ENCODE measurements at regions not wholly inside any gene's neighbourhood (a gene's known extent, or its start where the extent isn't known, plus 50 kb on each side); places are given as distances from the start of the nearest gene placed in this dataset.

DNA sequence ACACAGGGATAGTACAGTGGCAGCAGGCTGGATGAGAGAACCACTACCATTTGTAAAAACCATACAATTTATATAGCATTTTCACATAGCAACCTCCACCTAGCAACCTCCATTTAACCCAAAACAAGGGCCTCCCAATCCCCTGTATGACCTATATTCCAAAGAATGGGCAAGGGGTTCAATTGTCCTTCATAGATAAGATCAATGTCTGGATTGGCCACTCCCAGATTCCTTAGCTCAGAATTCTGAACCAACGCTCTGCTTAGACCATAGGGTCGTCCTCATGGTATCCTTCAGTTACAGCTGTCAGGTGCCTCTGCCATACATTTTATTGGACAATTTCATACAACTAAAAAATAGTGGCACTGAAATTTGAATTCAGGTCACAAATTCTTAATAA is 166.2 kb downstream of the KCTD12 start:
- no peak for DNase-seq (ENCODE audit: low read depth)
- no peaks in the 10 kb centered on the region for H3K27me3 ChIP-seq (ENCODE audit: control insufficient read depth, insufficient read depth, low read length)
- TF ChIP-seq, protein P1, sequence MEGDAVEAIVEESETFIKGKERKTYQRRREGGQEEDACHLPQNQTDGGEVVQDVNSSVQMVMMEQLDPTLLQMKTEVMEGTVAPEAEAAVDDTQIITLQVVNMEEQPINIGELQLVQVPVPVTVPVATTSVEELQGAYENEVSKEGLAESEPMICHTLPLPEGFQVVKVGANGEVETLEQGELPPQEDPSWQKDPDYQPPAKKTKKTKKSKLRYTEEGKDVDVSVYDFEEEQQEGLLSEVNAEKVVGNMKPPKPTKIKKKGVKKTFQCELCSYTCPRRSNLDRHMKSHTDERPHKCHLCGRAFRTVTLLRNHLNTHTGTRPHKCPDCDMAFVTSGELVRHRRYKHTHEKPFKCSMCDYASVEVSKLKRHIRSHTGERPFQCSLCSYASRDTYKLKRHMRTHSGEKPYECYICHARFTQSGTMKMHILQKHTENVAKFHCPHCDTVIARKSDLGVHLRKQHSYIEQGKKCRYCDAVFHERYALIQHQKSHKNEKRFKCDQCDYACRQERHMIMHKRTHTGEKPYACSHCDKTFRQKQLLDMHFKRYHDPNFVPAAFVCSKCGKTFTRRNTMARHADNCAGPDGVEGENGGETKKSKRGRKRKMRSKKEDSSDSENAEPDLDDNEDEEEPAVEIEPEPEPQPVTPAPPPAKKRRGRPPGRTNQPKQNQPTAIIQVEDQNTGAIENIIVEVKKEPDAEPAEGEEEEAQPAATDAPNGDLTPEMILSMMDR (IDR thresholded peaks at IDR 0.05; ENCODE audit: insufficient read depth, low read length, poor library complexity, severe bottlenecking): no peak
- H3K4me3 ChIP-seq (ENCODE audit: low read depth, low read length): no peak overlapping the region
- H3K36me3 ChIP-seq (ENCODE audit: control insufficient read depth, insufficient read depth, low read length): no peaks in the 10 kb centered on the region

DNA sequence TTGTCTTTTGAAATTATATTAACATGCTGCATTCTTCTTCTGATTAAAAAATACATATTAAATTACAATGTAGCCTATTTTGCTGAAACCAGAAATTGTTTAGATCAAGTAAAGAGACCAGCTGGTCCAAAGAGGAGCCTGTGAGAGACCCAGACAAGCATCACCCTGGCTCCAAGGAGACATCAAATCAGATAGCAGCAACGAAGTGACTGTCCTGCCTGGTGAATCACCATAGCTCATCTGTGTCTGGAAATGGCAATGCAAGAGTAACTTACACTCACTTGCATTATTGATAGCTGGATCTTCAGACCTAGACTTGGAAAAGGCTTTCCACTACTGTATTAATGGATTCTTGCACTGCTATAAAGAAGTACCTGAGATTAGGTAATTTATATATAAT is 169.1 kb downstream of the KCTD12 start:
- H3K4me3 ChIP-seq (ENCODE audit: low read depth, low read length): no peak overlapping the region
- TF ChIP-seq, protein P1 (IDR thresholded peaks at IDR 0.05; ENCODE audit: insufficient read depth, low read length, poor library complexity, severe bottlenecking): no peak
- DNase-seq (ENCODE audit: low read depth): no peak
- no peaks in the 10 kb centered on the region for H3K36me3 ChIP-seq (ENCODE audit: control insufficient read depth, insufficient read depth, low read length)
- H3K27me3 ChIP-seq (ENCODE audit: control insufficient read depth, insufficient read depth, low read length): no peaks in the 10 kb centered on the region

- H3K36me3 ChIP-seq (ENCODE audit: control insufficient read depth, insufficient read depth, low read length): no peaks in the 10 kb centered on the region
- TF ChIP-seq, protein P1 (IDR thresholded peaks at IDR 0.05; ENCODE audit: insufficient read depth, low read length, poor library complexity, severe bottlenecking): no peak
- no peak overlapping the region for H3K4me3 ChIP-seq (ENCODE audit: low read depth, low read length)
These were observed 170.6 kb downstream of the KCTD12 start for GRCh38 chr13:76715621-76716020.

DNA sequence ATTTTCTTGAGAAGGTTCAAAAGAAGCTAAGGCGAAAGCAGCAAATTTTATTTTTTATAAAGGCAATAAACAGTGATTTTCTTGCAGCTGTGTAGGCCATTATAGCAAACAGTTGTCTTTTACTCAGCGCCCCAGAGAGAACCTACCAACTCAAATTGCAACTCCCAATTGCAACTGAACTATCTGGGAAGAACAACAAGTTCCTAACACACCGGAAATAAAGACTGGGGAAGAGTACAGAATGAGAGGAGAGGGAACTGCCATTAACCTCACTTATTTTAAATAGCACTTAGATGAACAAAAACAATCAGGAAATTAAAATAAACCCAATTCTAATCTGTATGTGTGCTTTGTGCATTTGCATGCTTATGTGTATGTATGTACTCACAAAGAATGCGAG is 171.1 kb downstream of the KCTD12 start:
- Histone ChIP-seq H3K36me3 (ENCODE audit: control insufficient read depth, insufficient read depth, low read length) (no peaks in the 10 kb centered on the region), H3K4me3 (ENCODE audit: low read depth, low read length) (no peak overlapping the region), H3K27me3 (ENCODE audit: control insufficient read depth, insufficient read depth, low read length) (no peaks in the 10 kb centered on the region)
- TF ChIP-seq, protein P1 (IDR thresholded peaks at IDR 0.05; ENCODE audit: insufficient read depth, low read length, poor library complexity, severe bottlenecking): no peak
- DNase-seq (ENCODE audit: low read depth): no peak

More at GRCh38 chr13:76715621-76716020, 170.6 kb downstream of the KCTD12 start:
- DNase-seq (ENCODE audit: low read depth): no peak
- no peaks in the 10 kb centered on the region for H3K27me3 ChIP-seq (ENCODE audit: control insufficient read depth, insufficient read depth, low read length)

DNA sequence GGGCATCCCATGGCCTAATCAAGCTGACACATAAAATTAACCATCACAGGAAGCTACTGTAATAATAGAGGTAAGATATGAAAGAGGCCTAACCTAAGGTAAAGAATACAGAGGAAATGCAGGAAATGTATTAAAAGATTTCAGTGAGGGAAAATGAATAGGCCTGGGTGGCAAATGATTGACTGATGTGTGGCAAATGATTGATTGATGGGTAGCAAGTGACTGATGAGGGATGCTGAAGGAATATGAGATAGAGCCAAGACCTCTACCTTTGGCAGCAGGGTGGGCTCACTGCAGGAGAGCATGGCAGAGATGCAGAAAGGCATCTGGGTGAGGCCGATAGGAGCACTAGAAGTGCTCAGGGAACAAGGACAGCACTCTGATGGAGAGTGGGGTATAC is 172.9 kb downstream of the KCTD12 start:
- Histone ChIP-seq H3K36me3 (ENCODE audit: control insufficient read depth, insufficient read depth, low read length) (no peaks in the 10 kb centered on the region), H3K4me3 (ENCODE audit: low read depth, low read length) (no peak overlapping the region), H3K27me3 (ENCODE audit: control insufficient read depth, insufficient read depth, low read length) (no peaks in the 10 kb centered on the region)
- no peak for DNase-seq (ENCODE audit: low read depth)
- TF ChIP-seq, protein P1 (IDR thresholded peaks at IDR 0.05; ENCODE audit: insufficient read depth, low read length, poor library complexity, severe bottlenecking): no peak

DNA sequence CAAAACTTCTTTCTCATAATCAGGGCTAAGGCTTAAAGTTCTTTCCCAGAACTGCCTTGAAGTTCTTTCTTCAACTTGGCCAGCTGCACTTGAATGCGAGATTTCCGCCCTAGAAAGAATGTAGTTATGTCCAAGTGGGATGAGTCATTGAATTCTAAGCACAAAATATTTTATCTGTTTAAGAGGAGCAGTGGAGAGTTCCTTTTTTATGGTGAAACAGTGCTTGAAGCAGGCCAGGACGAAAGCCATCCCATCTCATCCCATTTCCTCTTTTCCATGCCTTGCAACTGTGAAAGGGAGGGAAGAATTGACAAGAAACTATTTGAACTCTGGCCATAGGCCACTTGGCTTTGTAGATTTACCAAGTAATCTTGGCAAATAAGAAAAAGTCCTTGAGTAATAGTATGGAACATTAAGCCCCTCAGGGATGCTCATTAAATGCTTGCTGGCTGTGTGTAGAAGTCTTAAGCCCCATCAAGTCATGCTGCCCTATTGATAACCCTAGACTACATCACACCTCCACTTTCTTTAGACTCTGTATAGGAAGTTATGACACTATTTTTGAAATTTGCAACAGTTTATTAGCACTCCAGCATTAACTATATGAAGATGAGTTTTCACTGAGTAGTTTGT is 174.5 kb downstream of the KCTD12 start:
- Histone ChIP-seq H3K27me3 (ENCODE audit: control insufficient read depth, insufficient read depth, low read length) (no peaks in the 10 kb centered on the region), H3K4me3 (ENCODE audit: low read depth, low read length) (no peak overlapping the region), H3K36me3 (ENCODE audit: control insufficient read depth, insufficient read depth, low read length) (no peaks in the 10 kb centered on the region)
- TF ChIP-seq, protein P1 (IDR thresholded peaks at IDR 0.05; ENCODE audit: insufficient read depth, low read length, poor library complexity, severe bottlenecking): no peak
- no peak for DNase-seq (ENCODE audit: low read depth)

Data from kidney epithelial cell (primary cell).